Keratinocyte (primary cell): ENCODE measurements at regions not wholly inside any gene's neighbourhood (a gene's known extent, or its start where the extent isn't known, plus 50 kb on each side); places are given as distances from the start of the nearest gene placed in this dataset.

ENCODE experiments used
- DNase-seq: peaks from one replicate; pipeline ENCODE4 v3.0.0-alpha.2; 2011; ENCODE audit warnings: low read depth, missing footprints, low spot score
- FAIRE-seq: peaks from 2 replicates; lab custom pipeline; 2011; peaks lifted over from hg19 to GRCh38; lab: Jason Lieb, UNC
- H2AFZ ChIP-seq: 2 replicates; pipeline ENCODE4 v1.6.0; 2012; ENCODE audit warnings: low read length, control low read depth, inconsistent platforms; ENCODE audit not compliant: control insufficient read depth
- H3K27ac ChIP-seq: 2 replicates; pipeline ENCODE4 v1.5.1; 2011; ENCODE audit warnings: low read length; ENCODE audit not compliant: control insufficient read depth, insufficient read depth
- H3K27me3 ChIP-seq: 3 replicates; pipeline ENCODE4 v1.6.0; 2011; ENCODE audit warnings: low read length; ENCODE audit not compliant: control insufficient read depth, insufficient read depth; ENCODE audit errors: extremely low read depth
- H3K36me3 ChIP-seq, 2 experiments: 2 replicates in 1 of 2; 3 replicates in 1 of 2; pipeline ENCODE4 v1.5.1; 2011; ENCODE audit warnings: low read length in 2 of 2, mild to moderate bottlenecking in 1 of 2; ENCODE audit not compliant: control insufficient read depth in 2 of 2, insufficient read depth in 2 of 2; ENCODE audit errors: extremely low read depth in 1 of 2
- H3K4me1 ChIP-seq: 3 replicates; pipeline ENCODE4 v1.5.1; 2011; ENCODE audit warnings: low read length; ENCODE audit not compliant: control insufficient read depth, insufficient read depth; ENCODE audit errors: extremely low read depth
- H3K4me2 ChIP-seq: 3 replicates; pipeline ENCODE4 v1.6.0; 2011; ENCODE audit warnings: low read depth, low read length; ENCODE audit not compliant: control insufficient read depth, insufficient read depth; ENCODE audit errors: extremely low read depth
- H3K4me3 ChIP-seq, 3 experiments: fragments of 200-600 bp in 1 of 3; sonication (generic) in 1 of 3; 2 replicates in 2 of 3; 3 replicates in 1 of 3; pipeline ENCODE4 v1.5.1; 2011 to 2016; ENCODE audit warnings: low read length in 3 of 3, mild to moderate bottlenecking in 3 of 3, control low read depth in 2 of 3, inconsistent platforms in 1 of 3, low read depth in 1 of 3, mixed read lengths in 1 of 3, mixed run types in 1 of 3, moderate library complexity in 1 of 3; ENCODE audit not compliant: control insufficient read depth in 2 of 3, insufficient read depth in 2 of 3; ENCODE audit errors: extremely low read depth in 1 of 3
- H3K79me2 ChIP-seq: 2 replicates; pipeline ENCODE4 v1.6.0; 2012; ENCODE audit warnings: low read length; ENCODE audit not compliant: control insufficient read depth, insufficient read depth
- H3K9ac ChIP-seq: 3 replicates; pipeline ENCODE4 v1.6.0; 2011; ENCODE audit warnings: low read length; ENCODE audit not compliant: control insufficient read depth, insufficient read depth; ENCODE audit errors: extremely low read depth
- H3K9me1 ChIP-seq: 3 replicates; pipeline ENCODE4 v1.6.0; 2011; ENCODE audit warnings: low read length; ENCODE audit not compliant: control insufficient read depth, insufficient read depth; ENCODE audit errors: extremely low read depth
- H3K9me3 ChIP-seq: 2 replicates; pipeline ENCODE4 v1.5.1; 2012; ENCODE audit warnings: low read depth, low read length; ENCODE audit not compliant: control insufficient read depth
- H4K20me1 ChIP-seq: 3 replicates; pipeline ENCODE4 v1.6.0; 2011; ENCODE audit warnings: low read length; ENCODE audit not compliant: control insufficient read depth, insufficient read depth; ENCODE audit errors: extremely low read depth
- EZH2 ChIP-seq: IDR thresholded peaks from one replicate; pipeline ENCODE4 v1.6.1; 2012; ENCODE audit warnings: inconsistent platforms, mild to moderate bottlenecking, low read length, moderate library complexity
- dilution Hi-C: fragments of 300-500 bp; cut with MboI; formaldehyde crosslinking; loops from one replicate; pipeline ENCODE4 v1.7.0; 2020; ENCODE audit warnings: low sequenced_read_pairs; ENCODE audit not compliant: extremely low pct_ligation_motif_present
- TF ChIP-seq, protein P1 (sequence below), 3 experiments: IDR thresholded peaks in 1 of 3; conservative IDR thresholded peaks in 1 of 3; optimal IDR thresholded peaks in 1 of 3; 2 replicates in 2 of 3; 3 replicates in 1 of 3; pipeline versions ENCODE3 to v1.5.1; 2011; ENCODE audit warnings: low read length in 3 of 3, mild to moderate bottlenecking in 3 of 3, moderate library complexity in 2 of 3, control low read depth in 1 of 3, inconsistent platforms in 1 of 3; ENCODE audit not compliant: insufficient read depth in 2 of 3; ENCODE audit errors: extremely low read depth in 1 of 3

GRCh38 chr6:23732521-23732920 is 393.5 kb upstream of the NRSN1 start:
- H3K4me1 ChIP-seq, result no peaks in the 10 kb centered on the region
- H3K27me3 ChIP-seq, result no peaks in the 10 kb centered on the region
- dilution Hi-C loops, result no loop called here
- no peaks in the 10 kb centered on the region for H3K9me3 ChIP-seq
- H3K4me3 ChIP-seq, result no peak overlapping the region
- H3K27ac ChIP-seq, result no peak overlapping the region
- H4K20me1 ChIP-seq, result no peaks in the 10 kb centered on the region
- H3K36me3 ChIP-seq, result no peaks in the 10 kb centered on the region
- no peaks in the 10 kb centered on the region for H3K79me2 ChIP-seq
- H3K9ac ChIP-seq, result no peak overlapping the region
- H3K9me1 ChIP-seq, result no peaks in the 10 kb centered on the region
- FAIRE-seq (no peak), DNase-seq (no peak)
- H3K4me2 ChIP-seq, result no peak overlapping the region
- TF ChIP-seq, protein P1, sequence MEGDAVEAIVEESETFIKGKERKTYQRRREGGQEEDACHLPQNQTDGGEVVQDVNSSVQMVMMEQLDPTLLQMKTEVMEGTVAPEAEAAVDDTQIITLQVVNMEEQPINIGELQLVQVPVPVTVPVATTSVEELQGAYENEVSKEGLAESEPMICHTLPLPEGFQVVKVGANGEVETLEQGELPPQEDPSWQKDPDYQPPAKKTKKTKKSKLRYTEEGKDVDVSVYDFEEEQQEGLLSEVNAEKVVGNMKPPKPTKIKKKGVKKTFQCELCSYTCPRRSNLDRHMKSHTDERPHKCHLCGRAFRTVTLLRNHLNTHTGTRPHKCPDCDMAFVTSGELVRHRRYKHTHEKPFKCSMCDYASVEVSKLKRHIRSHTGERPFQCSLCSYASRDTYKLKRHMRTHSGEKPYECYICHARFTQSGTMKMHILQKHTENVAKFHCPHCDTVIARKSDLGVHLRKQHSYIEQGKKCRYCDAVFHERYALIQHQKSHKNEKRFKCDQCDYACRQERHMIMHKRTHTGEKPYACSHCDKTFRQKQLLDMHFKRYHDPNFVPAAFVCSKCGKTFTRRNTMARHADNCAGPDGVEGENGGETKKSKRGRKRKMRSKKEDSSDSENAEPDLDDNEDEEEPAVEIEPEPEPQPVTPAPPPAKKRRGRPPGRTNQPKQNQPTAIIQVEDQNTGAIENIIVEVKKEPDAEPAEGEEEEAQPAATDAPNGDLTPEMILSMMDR (optimal IDR thresholded peaks at IDR 0.05 in 1 of 3, IDR thresholded peaks at IDR 0.05 in 1 of 3, conservative IDR thresholded peaks at IDR 0.05 in 1 of 3; ENCODE audit: extremely low read depth in 1 of 3, insufficient read depth in 2 of 3, low read length in 3 of 3), result no peak
- no peak overlapping the region for H2AFZ ChIP-seq

- TF ChIP-seq EZH2, result no peak
- TF ChIP-seq, protein P1 (optimal IDR thresholded peaks at IDR 0.05 in 1 of 3, IDR thresholded peaks at IDR 0.05 in 1 of 3, conservative IDR thresholded peaks at IDR 0.05 in 1 of 3; ENCODE audit: extremely low read depth in 1 of 3, insufficient read depth in 2 of 3, low read length in 3 of 3), result no peak
- Histone ChIP-seq H3K9me1 (no peaks in the 10 kb centered on the region), H3K27ac (no peak overlapping the region), H3K4me2 (no peak overlapping the region), H3K36me3 (no peaks in the 10 kb centered on the region), H3K4me3 (no peak overlapping the region), H2AFZ (no peak overlapping the region), H3K9me3 (no peaks in the 10 kb centered on the region), H3K9ac (no peak overlapping the region), H4K20me1 (no peaks in the 10 kb centered on the region), H3K27me3 (no peaks in the 10 kb centered on the region), H3K4me1 (no peaks in the 10 kb centered on the region), H3K79me2 (no peaks in the 10 kb centered on the region)
- DNase-seq, result no peak
- dilution Hi-C loops, result no loop called here
- no peak for FAIRE-seq
These were observed 390.9 kb upstream of the NRSN1 start for GRCh38 chr6:23735151-23735550.
